B cell (primary cell): ENCODE measurements at regions not wholly inside any gene's neighbourhood (a gene's known extent, or its start where the extent isn't known, plus 50 kb on each side); places are given as distances from the start of the nearest gene placed in this dataset.

Source experiments
- ATAC-seq: fragments of 200-7000 bp; cut with Tn5 transposase; one replicate; pipeline ENCODE4 v1.10.0; 2021; ENCODE audit warnings: low read depth, mild to moderate bottlenecking, moderate number of reproducible peaks, moderate library complexity
- CTCF ChIA-PET: fragments of 350-600 bp; sonication (Branson Sonifier 250); formaldehyde crosslinking; loops from one replicate; lab custom pipeline; 2021; ENCODE audit warnings: antibody characterized with exemption, inconsistent platforms; lab: Charles Lee
- POLR2A ChIA-PET: fragments of 350-600 bp; sonication (Branson Sonifier 250); formaldehyde crosslinking; loops from one replicate; lab custom pipeline; 2021; ENCODE audit warnings: antibody characterized with exemption; lab: Charles Lee
- DNase-seq: peaks from one replicate; pipeline ENCODE4 v3.0.0; 2013
- H2AFZ ChIP-seq: 2 replicates; pipeline ENCODE4 v1.6.1; 2012; ENCODE audit warnings: mild to moderate bottlenecking, low read depth, low read length; ENCODE audit not compliant: insufficient read depth, poor library complexity, severe bottlenecking
- H3K27ac ChIP-seq, 2 donors: 1 replicate in 1 of 2; 2 replicates in 1 of 2; pipeline ENCODE4 v1.5.1; 2012 to 2013; ENCODE audit warnings: low read length in 2 of 2, mild to moderate bottlenecking in 2 of 2, moderate library complexity in 1 of 2
- H3K27me3 ChIP-seq, 4 experiments: fragments of 200-600 bp in 1 of 4; sonication (generic) in 1 of 4; replicated peaks in 1 of 4; 1 replicate in 2 of 4; 2 replicates in 2 of 4; pipeline versions ENCODE4 v1.6.1 to v1.7.0; 2013 to 2016; ENCODE audit warnings: low read length in 3 of 4, mild to moderate bottlenecking in 2 of 4, mixed read lengths in 1 of 4, moderate library complexity in 1 of 4; ENCODE audit not compliant: insufficient read depth in 4 of 4, control insufficient read depth in 3 of 4; ENCODE audit errors: control extremely low read depth in 1 of 4
- H3K36me3 ChIP-seq, 2 experiments: replicated peaks in 1 of 2; 1 replicate in 1 of 2; 2 replicates in 1 of 2; pipeline versions ENCODE4 v1.6.1 to v1.7.1; 2013; ENCODE audit warnings: low read length in 1 of 2; ENCODE audit not compliant: insufficient read depth in 2 of 2, control insufficient read depth in 1 of 2; ENCODE audit errors: control extremely low read depth in 1 of 2, extremely low read depth in 1 of 2
- H3K4me1 ChIP-seq, 2 donors: fragments of 200-600 bp in 1 of 2; sonication (generic) in 1 of 2; 1 replicate in 1 of 2; 2 replicates in 1 of 2; pipeline versions ENCODE4 v1.5.1 to v1.6.1; 2013 to 2017; ENCODE audit warnings: low read length in 2 of 2; ENCODE audit not compliant: control insufficient read depth in 2 of 2, insufficient read depth in 2 of 2
- H3K4me2 ChIP-seq: replicated peaks from 2 replicates; pipeline ENCODE3; 2012; ENCODE audit warnings: mild to moderate bottlenecking, low read depth, low read length; ENCODE audit not compliant: poor library complexity, severe bottlenecking
- H3K4me3 ChIP-seq, 5 experiments: fragments of 200-600 bp in 1 of 5; sonication (generic) in 1 of 5; 1 replicate in 3 of 5; 2 replicates in 2 of 5; pipeline versions ENCODE4 v1.5.1 to v1.7.0; 2011 to 2016; ENCODE audit warnings: low read length in 4 of 5, mild to moderate bottlenecking in 4 of 5, low read depth in 2 of 5, control low read depth in 1 of 5, moderate library complexity in 1 of 5; ENCODE audit not compliant: insufficient read depth in 1 of 5; ENCODE audit errors: control extremely low read depth in 1 of 5, extremely low read depth in 1 of 5
- H3K79me2 ChIP-seq: fragments of 200-600 bp; sonication (generic); one replicate; pipeline ENCODE4 v1.6.0; 2016; ENCODE audit warnings: low read length; ENCODE audit not compliant: control insufficient read depth, insufficient read depth
- H3K9ac ChIP-seq: fragments of 200-600 bp; sonication (generic); 2 replicates; pipeline ENCODE4 v1.6.1; 2017; ENCODE audit warnings: mild to moderate bottlenecking, low read length, moderate library complexity
- H3K9me3 ChIP-seq, 3 donors: one replicate each; pipeline versions ENCODE4 v1.6.1 to v1.7.1; 2013; ENCODE audit warnings: low read length in 2 of 3; ENCODE audit not compliant: control insufficient read depth in 2 of 3, insufficient read depth in 1 of 3; ENCODE audit errors: control extremely low read depth in 1 of 3
- H4K20me1 ChIP-seq: 2 replicates; pipeline ENCODE4 v1.6.0; 2012; ENCODE audit warnings: mild to moderate bottlenecking, low read length; ENCODE audit not compliant: insufficient read depth, control insufficient read depth, poor library complexity, severe bottlenecking
- H3K27ac Mint-ChIP-seq: one replicate; pipeline ENCODE4 v1.8.0; 2021; ENCODE audit warnings: mixed read lengths
- H3K27me3 Mint-ChIP-seq: one replicate; pipeline ENCODE4 v1.8.0; 2021; ENCODE audit warnings: mixed read lengths
- H3K4me1 Mint-ChIP-seq: one replicate; pipeline ENCODE4 v1.8.0; 2021; ENCODE audit warnings: mixed read lengths
- H3K4me3 Mint-ChIP-seq: one replicate; pipeline ENCODE4 v1.8.0; 2021; ENCODE audit warnings: mixed read lengths
- H3K9me3 Mint-ChIP-seq: one replicate; pipeline ENCODE4 v1.8.0; 2022; ENCODE audit warnings: mixed read lengths; ENCODE audit not compliant: insufficient read depth
- CTCF ChIP-seq: fragments of 200-600 bp; IDR thresholded peaks from one replicate; pipeline ENCODE4 v1.8.0; 2022; ENCODE audit warnings: antibody characterized with exemption, mild to moderate bottlenecking
- EZH2 ChIP-seq: IDR thresholded peaks from 2 replicates; pipeline ENCODE4 v1.6.1; 2012; ENCODE audit warnings: borderline replicate concordance, low read depth, mild to moderate bottlenecking, moderate library complexity, low read length; ENCODE audit not compliant: insufficient read depth, poor library complexity, severe bottlenecking
- WGBS: methylation state at CpG from one replicate; pipeline ENCODE4 v1.1.5; 2013; ENCODE audit warnings: missing lambda C conversion rate; ENCODE audit not compliant: insufficient coverage; 5-methylcytosine and 5-hydroxymethylcytosine counted together
- intact Hi-C: fragments of 100-400 bp; cut with micrococcal nuclease; formaldehyde crosslinking; loops from one replicate; pipeline ENCODE4 v1.10.0; 2022

GRCh38 chr5:135158982-135159381 lies 125.0 kb upstream of the PITX1 start:
- DNase-seq = no peak
- no CpG with 5 or more reads among the region's 4 CpGs for WGBS
- Histone ChIP-seq H3K27me3 (peaks cover 0 to 22% (median 2%) of the 10 kb centered on the region in 4 experiments), H3K4me1 (no peaks in the 10 kb centered on the region), H2AFZ (no peak overlapping the region), H3K9ac (no peak overlapping the region), H3K79me2 (no peaks in the 10 kb centered on the region), H3K4me2 (no peak overlapping the region), H3K9me3 (peaks cover 1 to 23% (median 23%) of the 10 kb centered on the region in 3 donors), H3K4me3 (no peak overlapping the region), H3K36me3 (no peaks in the 10 kb centered on the region), H4K20me1 (no peaks in the 10 kb centered on the region), H3K27ac (no peak overlapping the region)
- Mint-ChIP-seq H3K27ac (no peak overlapping the region), H3K4me3 (no peak overlapping the region), H3K27me3 (peaks cover 30% of the 10 kb centered on the region), H3K9me3 (peaks cover 12% of the 10 kb centered on the region), H3K4me1 (no peaks in the 10 kb centered on the region)
- ChIA-PET CTCF (no interaction called here), POLR2A (no interaction called here)
- ATAC-seq = no peak
- TF ChIP-seq CTCF (no peak), EZH2 (no peak)
- intact Hi-C loops = no loop called here

- H3K79me2 ChIP-seq = no peaks in the 10 kb centered on the region
- no CpG with 5 or more reads among the region's 1 CpG for WGBS
- DNase-seq = no peak
- no peak overlapping the region for H2AFZ ChIP-seq
- TF ChIP-seq EZH2 (no peak), CTCF (no peak)
- peaks cover 1 to 23% (median 23%) of the 10 kb centered on the region in 3 donors for H3K9me3 ChIP-seq
- H3K9ac ChIP-seq = no peak overlapping the region
- ChIA-PET CTCF (no interaction called here), POLR2A (no interaction called here)
- no peak overlapping the region for H3K27ac ChIP-seq
- no peak overlapping the region for H3K4me3 ChIP-seq
- intact Hi-C loops = no loop called here
- Mint-ChIP-seq H3K4me1 (no peaks in the 10 kb centered on the region), H3K27me3 (peaks cover 34% of the 10 kb centered on the region), H3K9me3 (peaks cover 12% of the 10 kb centered on the region), H3K27ac (no peak overlapping the region), H3K4me3 (no peak overlapping the region)
- H4K20me1 ChIP-seq = no peaks in the 10 kb centered on the region
- no peaks in the 10 kb centered on the region for H3K4me1 ChIP-seq
- no peak overlapping the region for H3K4me2 ChIP-seq
- peaks cover 0 to 22% (median 2%) of the 10 kb centered on the region in 4 experiments for H3K27me3 ChIP-seq
- no peak for ATAC-seq
- H3K36me3 ChIP-seq = no peaks in the 10 kb centered on the region
Observed at GRCh38 chr5:135158314-135158697, 124.3 kb upstream of the PITX1 start.
